Right renal cortex interstitium (tissue), 3 donors: ENCODE measurements at regions not wholly inside any gene's neighbourhood (a gene's known extent, or its start where the extent isn't known, plus 50 kb on each side); places are given as distances from the start of the nearest gene placed in this dataset.

Experiments used
- DNase-seq, 3 donors: peaks; one replicate each; pipeline ENCODE4 v3.0.0-alpha.2; 2013; ENCODE audit warnings: low read depth in 3 of 3, low spot score in 2 of 3

GRCh38 chr10:21176934-21177480 lies 279.9 kb upstream of the NEBL start:
- no peak for DNase-seq

GRCh38 chr10:21175797-21176196 lies 278.7 kb upstream of the NEBL start:
- no peak for DNase-seq

- DNase-seq = peak in 1 of 3 donors; percentile 24
Measured at GRCh38 chr10:21174715-21175495, 277.8 kb upstream of the NEBL start.

- DNase-seq = peak in 1 of 3 donors; percentile 52
Measured at GRCh38 chr10:21173802-21174714, 276.9 kb upstream of the NEBL start.

- DNase-seq = peak in 1 of 3 donors; percentile 36
Measured at GRCh38 chr10:21172930-21173801, 276.1 kb upstream of the NEBL start.

DNA sequence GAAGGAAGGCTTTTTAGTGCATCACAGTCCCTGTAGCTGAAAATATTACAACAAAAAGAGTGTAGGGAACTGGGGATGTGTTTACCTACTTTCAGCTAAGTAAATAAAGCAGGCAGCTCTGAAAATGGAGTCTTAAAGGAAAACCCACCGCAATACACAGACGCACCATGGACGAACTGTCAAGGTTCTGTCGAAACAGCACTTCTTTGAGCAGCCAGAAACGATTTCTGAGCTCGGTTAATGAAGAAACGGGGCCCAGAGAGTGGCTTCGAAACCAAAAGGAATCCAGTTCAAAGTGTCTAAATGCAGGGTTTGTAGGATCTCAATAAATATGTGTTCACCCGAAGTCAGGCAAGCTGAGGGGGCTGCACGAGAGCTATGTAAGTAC lies 275.4 kb upstream of the NEBL start:
- DNase-seq = no peak

- no peak for DNase-seq
Measured at GRCh38 chr10:21171936-21172541, 274.9 kb upstream of the NEBL start.

DNA sequence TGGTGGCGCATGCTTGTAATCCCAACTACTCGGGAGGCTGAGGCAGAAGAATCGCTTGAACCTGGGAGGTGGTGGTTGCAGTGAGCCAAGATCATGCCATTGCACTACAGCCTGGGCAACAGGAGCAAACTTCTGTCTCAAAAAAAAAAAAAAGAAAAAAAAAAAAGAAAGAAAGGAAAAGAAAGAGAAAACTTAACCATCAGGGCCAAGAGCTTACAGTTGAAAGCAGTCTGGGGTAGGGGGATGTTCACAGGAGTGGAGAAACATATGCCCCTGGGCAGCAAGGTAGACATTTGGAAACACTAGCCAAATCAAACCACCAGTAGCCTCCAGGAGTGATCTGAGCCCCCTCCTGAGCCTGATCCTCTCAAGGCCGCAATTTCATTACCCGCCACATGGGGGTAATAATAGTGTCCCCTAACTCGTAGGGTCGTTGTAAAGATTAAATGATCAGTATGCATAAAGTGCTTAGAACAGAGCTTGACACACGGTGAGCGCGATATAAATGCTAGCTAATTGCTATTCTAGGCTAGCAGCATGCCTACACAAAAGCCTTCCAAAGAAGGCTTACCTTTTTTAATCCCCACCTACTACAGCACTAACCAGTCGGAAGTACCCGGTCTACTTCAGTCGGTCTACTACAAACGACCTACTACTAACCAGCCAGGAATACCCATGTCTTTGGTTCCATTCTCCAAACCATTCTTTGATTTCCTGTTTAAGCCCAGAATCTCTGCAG lies 274.3 kb upstream of the NEBL start:
- no peak for DNase-seq

- no peak for DNase-seq
Measured at GRCh38 chr10:21170216-21170615, 273.1 kb upstream of the NEBL start.

GRCh38 chr10:21169271-21169670 lies 272.2 kb upstream of the NEBL start:
- no peak for DNase-seq

- no peak for DNase-seq
Measured at GRCh38 chr10:21167288-21168010, 270.3 kb upstream of the NEBL start.

- DNase-seq = peak in 1 of 3 donors; percentile 19
Measured at GRCh38 chr10:21166557-21167287, 269.6 kb upstream of the NEBL start.

- DNase-seq = no peak
Measured at GRCh38 chr10:21165489-21165888, 268.4 kb upstream of the NEBL start.

DNA sequence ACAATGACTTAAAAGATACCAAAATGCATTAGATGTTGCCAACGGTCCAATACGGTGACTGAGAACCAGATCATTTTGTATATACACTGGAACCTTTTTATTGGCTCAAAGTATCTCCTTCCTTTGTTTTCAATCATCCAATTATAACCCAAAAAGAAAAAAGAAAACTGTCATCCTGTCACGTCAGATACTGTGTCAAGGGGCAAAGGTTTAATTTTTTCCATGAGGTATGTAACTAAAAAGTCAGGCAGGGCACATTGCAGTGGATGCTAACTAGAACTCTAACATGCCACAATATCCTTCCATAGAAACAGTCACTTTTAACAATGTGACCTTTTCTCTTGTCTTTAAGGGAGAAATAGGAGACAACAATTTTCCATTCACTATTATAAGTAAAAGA lies 267.6 kb upstream of the NEBL start:
- DNase-seq = no peak

- no peak for DNase-seq
Measured at GRCh38 chr10:21162948-21163347, 265.8 kb upstream of the NEBL start.

GRCh38 chr10:21161647-21162046 lies 264.5 kb upstream of the NEBL start:
- DNase-seq = no peak

- DNase-seq = no peak
Measured at GRCh38 chr10:21161090-21161625, 264.0 kb upstream of the NEBL start.

DNA sequence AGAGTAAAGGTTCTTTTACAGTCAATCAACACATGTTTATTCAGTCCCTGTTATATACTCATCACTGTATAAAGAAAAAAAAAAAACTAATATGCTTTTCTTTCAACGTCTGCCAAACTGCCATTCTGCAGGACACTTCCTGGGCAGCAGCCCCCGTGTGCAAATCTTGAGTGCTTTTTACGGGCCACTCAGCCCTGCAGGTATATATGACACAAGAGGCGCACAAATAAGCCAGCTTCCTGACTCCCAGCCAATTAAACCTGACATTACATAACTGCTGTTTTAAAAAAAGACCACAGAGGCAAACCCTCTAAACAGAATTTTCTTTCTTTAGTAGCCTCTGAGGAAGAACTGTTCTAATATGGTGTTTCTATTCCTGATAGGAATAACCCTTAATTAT lies 263.0 kb upstream of the NEBL start:
- DNase-seq = no peak
